PC-3 (cell line): ENCODE measurements at regions not wholly inside any gene's neighbourhood (a gene's known extent, or its start where the extent isn't known, plus 50 kb on each side); places are given as distances from the start of the nearest gene placed in this dataset.

Experiments used
- ATAC-seq: fragments of 200-7000 bp; cut with Tn5 transposase; 2 replicates; pipeline ENCODE4 v1.9.1; 2020; ENCODE audit warnings: mild to moderate bottlenecking, moderate library complexity
- BruUV-seq: library from RNA; stranded (reverse); fragments of 400-500 nt; replicated peaks from 2 replicates; lab custom pipeline; 2021; lab: Mats Ljungman, UMichigan
- CTCF ChIA-PET: fragments of 300-600 bp; sonication (Branson Sonifier 250); formaldehyde crosslinking; loops from one replicate; lab custom pipeline; 2022; ENCODE audit warnings: antibody characterized with exemption; lab: Charles Lee
- POLR2A ChIA-PET: fragments of 300-600 bp; sonication (Branson Sonifier 250); formaldehyde crosslinking; loops from one replicate; lab custom pipeline; 2022; ENCODE audit warnings: antibody characterized with exemption; ENCODE audit not compliant: unreplicated experiment; lab: Charles Lee
- DNase-seq: peaks from one replicate; pipeline ENCODE4 v3.0.0-alpha.2; 2015
- H2AFZ ChIP-seq: fragments of 300-600 bp; sonication (generic); 2 replicates; pipeline ENCODE4 v1.6.0; 2016; ENCODE audit warnings: antibody characterized with exemption, low read length
- H3F3A ChIP-seq: fragments of 300-600 bp; sonication (generic); one replicate; pipeline ENCODE4 v1.6.0; 2017; ENCODE audit warnings: antibody characterized with exemption, low read length, control low read depth, mild to moderate bottlenecking; ENCODE audit not compliant: unreplicated experiment
- H3K27ac ChIP-seq: fragments of 300-600 bp; sonication (generic); 2 replicates; pipeline ENCODE4 v1.5.1; 2016; ENCODE audit warnings: mild to moderate bottlenecking, low read length
- H3K27me3 ChIP-seq: fragments of 300-600 bp; sonication (generic); 2 replicates; pipeline ENCODE4 v1.6.1; 2016; ENCODE audit warnings: low read length, mixed read lengths
- H3K36me3 ChIP-seq: fragments of 300-600 bp; sonication (generic); 2 replicates; pipeline ENCODE4 v1.6.1; 2016; ENCODE audit warnings: low read depth, mixed run types, low read length, mixed read lengths
- H3K4me1 ChIP-seq: fragments of 300-600 bp; sonication (generic); 2 replicates; pipeline ENCODE4 v1.5.1; 2016; ENCODE audit warnings: low read length; ENCODE audit not compliant: insufficient read depth
- H3K4me2 ChIP-seq: fragments of 300-600 bp; sonication (generic); 2 replicates; pipeline ENCODE4 v1.6.0; 2016; ENCODE audit warnings: low read length
- H3K4me3 ChIP-seq: fragments of 300-600 bp; sonication (generic); 2 replicates; pipeline ENCODE4 v1.5.1; 2016; ENCODE audit warnings: mild to moderate bottlenecking, low read length, mixed read lengths
- H3K79me2 ChIP-seq: fragments of 300-600 bp; sonication (generic); 2 replicates; pipeline ENCODE4 v1.6.1; 2017; ENCODE audit warnings: low read length, mixed read lengths
- H3K9ac ChIP-seq: fragments of 300-600 bp; sonication (generic); 2 replicates; pipeline ENCODE4 v1.6.0; 2016; ENCODE audit warnings: mild to moderate bottlenecking, low read length
- H3K9me2 ChIP-seq: fragments of 300-600 bp; sonication (generic); replicated peaks from 2 replicates; pipeline ENCODE4 v1.6.1; 2016; ENCODE audit warnings: mixed run types, low read length, mixed read lengths
- H3K9me3 ChIP-seq: fragments of 300-600 bp; sonication (generic); 2 replicates; pipeline ENCODE4 v1.6.1; 2016; ENCODE audit warnings: low read length, mixed read lengths
- H4K20me1 ChIP-seq: fragments of 300-600 bp; sonication (generic); 2 replicates; pipeline ENCODE4 v1.6.1; 2016; ENCODE audit warnings: low read length, mixed read lengths
- EZH2 ChIP-seq: fragments of 300-600 bp; sonication (generic); IDR thresholded peaks from one replicate; pipeline ENCODE4 v1.6.1; 2017; ENCODE audit warnings: antibody characterized with exemption, mild to moderate bottlenecking, low read length; ENCODE audit not compliant: unreplicated experiment
- EZH2phosphoT487 ChIP-seq: fragments of 300-600 bp; sonication (generic); IDR thresholded peaks from 2 replicates; pipeline ENCODE4 v1.6.1; 2018; ENCODE audit warnings: mild to moderate bottlenecking, antibody characterized with exemption, low read length, borderline replicate concordance
- intact Hi-C: fragments of 100-400 bp; cut with micrococcal nuclease; formaldehyde crosslinking; loops from 2 replicates; pipeline ENCODE4 v1.9.0; 2023
- TF ChIP-seq, protein P1 (sequence below): fragments of 300-600 bp; sonication (generic); conservative IDR thresholded peaks from 2 replicates; pipeline ENCODE4 v1.5.1; 2017; ENCODE audit warnings: antibody characterized with exemption, low read depth, mild to moderate bottlenecking, low read length

GRCh38 chr11:10376061-10376460 lies 71.2 kb downstream of the ADM start:
- Histone ChIP-seq H3K9ac (peak overlapping the region; percentile 25; the same call in 1 of the 2 replicates), H3K4me2 (peak overlapping the region; percentile 16; the same call in 1 of the 2 replicates), H3K4me1 (peaks cover 54% of the 10 kb centered on the region), H3K36me3 (no peaks in the 10 kb centered on the region), H3K79me2 (no peaks in the 10 kb centered on the region), H3K9me3 (no peaks in the 10 kb centered on the region), H2AFZ (no peak overlapping the region), H3F3A (no peaks in the 10 kb centered on the region), H4K20me1 (no peaks in the 10 kb centered on the region), H3K4me3 (no peak overlapping the region), H3K27ac (peak overlapping the region; percentile 91), H3K9me2 (no peaks in the 10 kb centered on the region), H3K27me3 (no peaks in the 10 kb centered on the region)
- ChIA-PET CTCF (no interaction called here), POLR2A (interaction anchor here (0.7 kb wide), 1 partner anchor 14 kb away, joined by 3 read pairs; no protein-coding TSS in a partner anchor)
- no peak for TF ChIP-seq EZH2
- TF ChIP-seq EZH2phosphoT487 = no peak
- TF ChIP-seq, protein P1, sequence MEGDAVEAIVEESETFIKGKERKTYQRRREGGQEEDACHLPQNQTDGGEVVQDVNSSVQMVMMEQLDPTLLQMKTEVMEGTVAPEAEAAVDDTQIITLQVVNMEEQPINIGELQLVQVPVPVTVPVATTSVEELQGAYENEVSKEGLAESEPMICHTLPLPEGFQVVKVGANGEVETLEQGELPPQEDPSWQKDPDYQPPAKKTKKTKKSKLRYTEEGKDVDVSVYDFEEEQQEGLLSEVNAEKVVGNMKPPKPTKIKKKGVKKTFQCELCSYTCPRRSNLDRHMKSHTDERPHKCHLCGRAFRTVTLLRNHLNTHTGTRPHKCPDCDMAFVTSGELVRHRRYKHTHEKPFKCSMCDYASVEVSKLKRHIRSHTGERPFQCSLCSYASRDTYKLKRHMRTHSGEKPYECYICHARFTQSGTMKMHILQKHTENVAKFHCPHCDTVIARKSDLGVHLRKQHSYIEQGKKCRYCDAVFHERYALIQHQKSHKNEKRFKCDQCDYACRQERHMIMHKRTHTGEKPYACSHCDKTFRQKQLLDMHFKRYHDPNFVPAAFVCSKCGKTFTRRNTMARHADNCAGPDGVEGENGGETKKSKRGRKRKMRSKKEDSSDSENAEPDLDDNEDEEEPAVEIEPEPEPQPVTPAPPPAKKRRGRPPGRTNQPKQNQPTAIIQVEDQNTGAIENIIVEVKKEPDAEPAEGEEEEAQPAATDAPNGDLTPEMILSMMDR = no peak
- intact Hi-C loops = no loop called here
- DNase-seq (no peak), ATAC-seq (no peak)
- BruUV-seq = no TSS peak

GRCh38 chr11:10377183-10377582 lies 72.3 kb downstream of the ADM start:
- Histone ChIP-seq H3K4me1 (peaks cover 54% of the 10 kb centered on the region), H3K79me2 (no peaks in the 10 kb centered on the region), H3K27me3 (no peaks in the 10 kb centered on the region), H3K36me3 (no peaks in the 10 kb centered on the region), H3K9me3 (no peaks in the 10 kb centered on the region), H3K4me3 (no peak overlapping the region), H3K4me2 (no peak overlapping the region), H4K20me1 (no peaks in the 10 kb centered on the region), H3F3A (peaks cover 3% of the 10 kb centered on the region), H3K27ac (no peak overlapping the region), H3K9ac (no peak overlapping the region), H3K9me2 (no peaks in the 10 kb centered on the region), H2AFZ (no peak overlapping the region)
- no TSS peak for BruUV-seq
- TF ChIP-seq EZH2 = no peak
- ChIA-PET CTCF (no interaction called here), POLR2A (no interaction called here)
- intact Hi-C loops = no loop called here
- peak; percentile 21 for DNase-seq
- no peak for ATAC-seq

- CTCF ChIA-PET = no interaction called here
- no peaks in the 10 kb centered on the region for H4K20me1 ChIP-seq
- H3K4me3 ChIP-seq = no peak overlapping the region
- H3K27ac ChIP-seq = no peak overlapping the region
- intact Hi-C loops = no loop called here
- ATAC-seq (no peak), DNase-seq (no peak)
- no TSS peak for BruUV-seq
- TF ChIP-seq, protein P1 = no peak
- TF ChIP-seq EZH2 = no peak
- no peak for TF ChIP-seq EZH2phosphoT487
- H3K27me3 ChIP-seq = no peaks in the 10 kb centered on the region
- H3K9me2 ChIP-seq = no peaks in the 10 kb centered on the region
- peaks cover 3% of the 10 kb centered on the region for H3F3A ChIP-seq
- H3K79me2 ChIP-seq = no peaks in the 10 kb centered on the region
- no peaks in the 10 kb centered on the region for H3K36me3 ChIP-seq
- H2AFZ ChIP-seq = no peak overlapping the region
- H3K9ac ChIP-seq = no peak overlapping the region
- POLR2A ChIA-PET = no interaction called here
- H3K9me3 ChIP-seq = no peaks in the 10 kb centered on the region
- H3K4me1 ChIP-seq = peaks cover 52% of the 10 kb centered on the region
- no peak overlapping the region for H3K4me2 ChIP-seq
These were observed 73.5 kb downstream of the ADM start for GRCh38 chr11:10378362-10378761.
